HG02938 (cell line): ENCODE measurements at regions not wholly inside any gene's neighbourhood (a gene's known extent, or its start where the extent isn't known, plus 50 kb on each side); places are given as distances from the start of the nearest gene placed in this dataset.
"Not testable (repeated sequence)": the region's sequence is repeated elsewhere in the genome, so short reads cannot be mapped to it uniquely, and the experiment has no call there.

Experiments used
- ATAC-seq: cut with Tn5 transposase; IDR thresholded peaks from one replicate; pipeline ENCODE4 v1.9.1; 2021; ENCODE audit warnings: mild to moderate bottlenecking, moderate library complexity; ENCODE audit not compliant: unreplicated experiment

DNA sequence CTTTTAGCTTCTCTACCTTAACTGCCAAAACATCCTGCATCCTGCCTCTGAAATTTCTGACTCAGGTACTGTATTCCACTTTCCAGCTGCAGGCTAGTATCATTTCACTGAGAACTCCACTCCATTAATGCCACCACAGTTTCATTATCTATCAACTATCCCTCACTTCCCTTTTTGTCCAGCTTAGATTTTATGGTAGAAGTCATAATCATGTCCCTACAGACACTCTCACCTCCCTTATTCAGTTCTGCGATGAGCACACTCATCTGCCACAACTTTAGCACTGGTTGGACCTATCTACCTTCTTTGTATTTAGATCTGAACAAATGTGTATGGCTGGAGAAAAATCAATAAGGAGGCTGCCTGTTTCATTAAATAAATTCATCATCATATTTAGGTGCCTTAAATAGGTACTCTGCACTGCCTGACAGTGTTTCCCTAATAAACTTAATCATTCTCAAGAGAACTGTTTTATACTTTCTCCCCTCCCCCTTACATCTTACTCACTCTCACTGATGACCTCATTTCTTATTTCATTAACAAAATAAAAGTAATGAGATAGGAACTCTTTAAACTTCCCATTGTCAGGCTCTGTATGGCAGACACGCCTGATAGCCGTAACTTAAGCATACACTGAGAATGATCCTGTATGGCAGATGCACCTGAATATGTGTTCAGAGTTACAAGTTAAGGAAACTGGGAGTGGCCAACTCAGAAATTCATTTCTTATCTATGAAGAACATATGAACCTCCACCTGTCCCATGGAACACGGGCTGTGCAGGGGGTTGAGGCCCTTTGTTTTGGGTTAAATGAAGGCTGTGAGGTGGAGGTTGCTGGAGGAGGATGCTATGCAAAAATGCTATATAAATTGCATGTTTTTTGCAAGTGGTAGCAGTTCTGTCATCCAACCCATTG is 95.3 kb upstream of the MAN1A1 start:
- peak; percentile 77 for ATAC-seq

DNA sequence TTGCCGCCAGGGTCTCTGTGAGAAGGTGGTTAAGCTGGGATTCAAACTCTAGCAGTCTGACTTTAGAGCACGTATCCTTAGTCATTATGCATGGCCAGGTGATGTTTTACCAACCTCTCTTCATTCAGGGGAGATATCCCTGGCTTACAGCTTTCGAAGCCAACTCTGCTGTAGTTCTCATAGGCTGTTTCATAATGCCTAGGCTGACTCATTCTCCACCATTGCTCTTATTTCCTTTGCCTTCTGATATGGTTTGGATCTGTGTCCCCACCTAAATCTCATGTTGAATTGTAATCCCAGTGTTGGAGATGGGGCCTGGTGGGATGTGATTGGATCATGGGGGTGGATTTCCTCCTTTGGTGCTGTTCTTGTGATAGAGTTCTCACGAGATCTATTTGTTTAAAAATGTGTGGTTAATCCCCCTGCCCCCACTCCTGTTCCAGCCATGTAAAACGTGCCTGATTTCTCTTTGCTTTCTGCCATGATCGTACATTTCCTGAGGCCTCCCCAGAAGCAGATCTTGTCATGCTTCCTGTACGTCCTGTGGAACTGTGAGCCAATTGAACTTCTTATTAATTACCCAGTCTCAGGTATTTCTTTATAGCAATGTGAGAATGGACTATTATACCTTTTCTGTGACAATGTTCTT is 94.6 kb upstream of the MAN1A1 start:
- ATAC-seq = no peak

DNA sequence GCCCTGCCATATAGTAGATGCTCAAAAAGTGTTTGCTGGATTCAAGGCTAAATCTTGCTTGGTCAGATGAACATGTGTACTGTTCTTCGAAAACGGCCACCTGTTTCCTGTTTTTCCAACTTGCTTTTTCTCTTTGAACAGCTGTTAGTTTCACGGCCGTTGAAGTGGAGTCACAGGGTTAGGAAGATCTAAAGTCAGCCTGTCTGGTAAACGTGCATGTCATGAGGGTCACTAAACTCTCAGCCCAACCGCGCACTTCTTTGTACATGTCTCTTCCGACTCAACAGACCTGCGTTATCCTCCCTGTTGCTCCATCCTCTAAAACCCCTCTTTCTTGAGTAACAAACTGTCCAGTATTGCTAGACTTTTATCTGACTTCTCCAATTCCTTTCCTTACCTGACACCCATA is 93.2 kb upstream of the MAN1A1 start:
- peak; percentile 40 for ATAC-seq

DNA sequence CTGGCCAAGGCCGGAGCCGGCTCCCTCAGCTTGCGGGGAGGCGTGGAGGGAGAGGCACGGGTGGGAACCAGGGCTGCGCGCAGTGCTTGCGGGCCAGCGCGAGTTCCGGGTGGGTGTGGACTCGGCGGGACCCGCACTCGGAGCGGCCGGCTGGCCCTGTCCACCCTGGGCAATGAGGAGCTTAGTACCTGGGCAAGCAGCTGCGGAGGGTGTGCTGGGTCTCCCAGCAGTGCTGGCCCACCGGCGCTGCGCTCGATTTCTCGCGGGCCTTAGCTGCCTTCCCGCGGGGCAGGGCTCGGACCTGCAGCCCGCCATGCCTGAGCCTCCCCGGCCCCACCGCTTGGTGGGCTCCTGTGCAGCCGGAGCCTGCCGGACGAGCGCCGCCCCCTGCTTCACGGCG is 91.4 kb upstream of the MAN1A1 start:
- ATAC-seq = no peak

DNA sequence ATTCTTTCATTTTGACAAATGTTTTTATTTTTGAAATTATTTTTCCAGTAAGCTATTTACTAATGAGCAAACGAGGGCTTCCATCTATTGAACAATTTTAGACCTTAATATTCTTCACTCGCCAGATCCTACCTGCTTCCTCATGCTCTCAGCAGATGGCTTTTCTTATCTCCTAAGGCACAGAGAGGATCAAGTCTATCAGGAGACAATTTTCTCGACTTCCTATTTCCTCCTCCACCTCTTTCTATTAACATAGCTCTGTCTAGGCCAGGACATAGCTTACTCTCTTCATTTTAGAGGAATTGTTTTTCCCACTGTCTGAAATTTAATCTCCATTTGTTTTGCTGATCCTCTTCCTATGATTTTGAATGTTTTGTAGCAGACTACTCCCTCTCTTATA is 87.0 kb upstream of the MAN1A1 start:
- no peak for ATAC-seq

DNA sequence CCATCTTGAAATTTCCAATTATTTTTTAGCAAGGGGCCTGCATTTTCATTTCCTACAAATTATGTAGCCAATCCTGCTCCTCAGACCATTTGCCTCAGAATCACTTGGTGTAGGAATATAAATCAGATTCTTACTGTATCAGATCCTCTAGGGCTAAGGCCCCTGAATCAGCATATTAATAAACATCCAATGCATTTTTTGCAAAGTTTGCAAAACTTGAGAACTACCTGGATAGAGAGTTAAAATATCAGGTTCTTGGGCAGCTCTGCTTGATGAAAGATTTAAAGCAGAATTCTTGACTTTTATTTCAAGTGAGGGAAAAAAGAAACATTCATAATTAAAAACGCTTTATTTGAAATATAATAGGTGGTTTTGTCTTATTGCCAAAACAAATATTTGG is 82.2 kb upstream of the MAN1A1 start:
- no peak for ATAC-seq

DNA sequence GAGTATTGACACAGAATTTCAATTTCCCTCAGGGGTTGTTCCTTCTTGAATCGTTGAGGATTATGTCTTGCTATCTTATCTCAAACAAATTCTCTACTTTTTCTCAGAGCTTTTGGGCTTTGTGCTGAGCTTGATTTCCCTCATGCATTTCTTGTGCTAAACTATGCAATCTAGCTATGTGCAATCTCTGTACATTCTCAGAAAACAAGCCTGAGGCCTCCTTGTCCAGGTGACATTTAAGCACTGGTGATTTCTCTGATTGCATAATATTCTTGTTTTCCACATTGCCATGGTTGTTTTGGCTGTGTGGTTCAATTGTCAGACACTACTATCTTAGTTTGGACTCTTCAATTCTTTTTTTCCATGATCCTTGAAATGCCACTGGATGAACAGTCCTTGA is 81.2 kb upstream of the MAN1A1 start:
- ATAC-seq = no peak

DNA sequence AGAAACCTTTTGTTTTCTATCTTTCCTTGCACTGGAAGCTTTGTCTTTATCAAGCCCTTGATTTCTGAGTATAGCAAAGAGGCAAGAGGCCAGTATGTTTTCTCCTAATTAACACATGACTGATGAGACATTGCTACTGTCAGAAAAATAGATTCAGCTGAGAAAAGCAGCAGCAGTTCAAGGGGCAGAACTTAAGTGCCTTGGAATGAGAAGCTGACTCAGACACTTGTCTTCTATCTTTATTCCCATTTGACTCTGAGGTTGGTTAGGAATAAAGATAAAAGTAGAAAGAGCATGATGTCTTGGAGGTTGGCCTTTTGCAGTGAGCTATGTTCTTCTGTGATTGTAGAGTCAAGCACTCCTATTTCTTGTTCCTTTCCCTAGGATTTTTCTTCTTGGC is 79.1 kb upstream of the MAN1A1 start:
- no peak for ATAC-seq

DNA sequence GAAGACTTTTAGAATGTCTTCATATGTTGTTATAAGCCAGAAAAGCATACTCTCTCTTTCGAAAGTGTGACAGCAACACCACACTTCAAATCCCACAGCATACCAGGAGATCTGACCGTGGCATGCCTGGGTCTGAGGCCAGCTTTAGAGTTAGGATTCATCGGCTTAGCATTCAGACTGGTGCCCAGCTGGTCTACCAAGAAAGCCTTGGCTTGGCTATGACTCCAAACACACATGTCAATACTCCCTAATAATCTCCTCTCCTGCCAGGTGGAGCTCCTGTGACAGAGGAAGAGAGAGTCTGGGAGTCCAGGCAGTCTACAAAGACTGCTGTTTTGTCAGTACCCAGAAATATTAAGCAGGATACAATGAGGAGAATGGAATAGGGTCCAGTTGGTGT is 77.1 kb upstream of the MAN1A1 start:
- no peak for ATAC-seq

DNA sequence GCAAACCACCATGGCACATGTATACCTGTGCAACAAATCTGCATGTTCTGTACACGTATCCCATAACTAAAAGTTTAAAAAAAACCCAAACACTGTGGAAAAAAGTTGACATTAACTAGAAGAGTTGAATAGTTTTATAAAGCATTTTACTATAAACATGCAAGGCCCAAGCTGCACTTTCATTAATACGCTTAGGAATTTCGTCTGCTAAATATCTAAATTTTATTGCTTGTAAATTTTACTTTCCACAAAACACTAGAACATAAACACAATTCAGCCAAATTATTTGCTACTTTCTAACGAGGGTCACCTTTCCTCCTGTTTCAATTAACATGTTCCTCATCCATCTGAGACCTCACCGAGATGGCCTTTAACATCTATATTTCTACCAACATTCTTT is 74.4 kb upstream of the MAN1A1 start:
- no peak for ATAC-seq

DNA sequence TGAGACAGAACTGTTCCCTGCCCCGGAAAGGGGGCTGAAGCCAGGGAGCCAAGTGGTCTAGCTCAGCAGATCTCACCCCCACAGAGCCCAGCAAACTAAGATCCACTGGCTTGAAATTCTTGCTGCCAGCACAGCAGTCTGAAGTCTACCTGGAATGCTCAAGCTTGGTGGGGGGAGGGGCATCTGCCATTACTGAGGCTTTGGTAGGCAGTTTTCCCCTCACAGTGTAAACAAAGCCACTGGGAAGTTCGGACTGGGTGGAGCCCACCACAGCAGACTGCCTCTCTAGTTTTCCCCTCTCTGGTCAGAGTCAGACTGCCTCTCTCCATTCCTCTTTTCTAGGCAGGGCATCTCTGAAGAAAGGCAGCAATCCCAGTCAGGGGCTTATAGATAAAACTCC is 68.5 kb upstream of the MAN1A1 start:
- ATAC-seq = not testable (repeated sequence)

DNA sequence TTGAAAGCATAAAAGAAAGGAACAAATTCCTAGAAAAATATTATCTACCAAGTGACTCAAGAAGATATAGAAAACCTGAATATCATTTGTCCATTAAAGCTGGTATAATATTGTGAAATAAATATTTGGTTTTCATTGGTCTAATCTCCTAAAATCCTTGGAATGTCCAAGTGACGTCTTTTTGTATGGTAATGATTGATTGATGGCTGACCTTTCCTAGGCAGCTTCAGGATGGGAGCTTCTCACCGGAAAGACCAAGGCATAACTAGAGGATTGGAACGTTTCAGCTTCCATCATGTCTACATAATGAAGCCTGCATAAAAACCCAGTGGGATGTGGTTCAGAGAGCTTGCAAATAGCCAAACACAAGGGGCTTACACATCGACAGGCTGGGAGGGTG is 57.6 kb upstream of the MAN1A1 start:
- no peak for ATAC-seq

DNA sequence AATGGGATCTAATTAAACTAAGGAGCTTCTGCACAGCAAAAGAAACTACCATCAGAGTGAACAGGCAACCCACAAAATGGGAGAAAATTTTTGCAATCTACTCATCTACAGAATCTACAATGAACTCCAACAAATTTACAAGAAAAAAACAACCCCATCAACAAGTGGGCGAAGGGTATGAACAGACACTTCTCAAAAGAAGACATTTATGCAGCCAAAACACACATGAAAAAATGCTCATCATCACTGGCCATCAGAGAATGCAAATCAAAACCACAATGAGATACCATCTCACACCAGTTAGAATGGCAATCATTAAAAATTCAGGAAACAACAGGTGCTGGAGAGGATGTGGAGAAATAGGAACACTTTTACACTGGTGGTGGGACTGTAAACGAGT is 55.6 kb upstream of the MAN1A1 start:
- not testable (repeated sequence) for ATAC-seq
